LNCaP clone FGC (cell line): ENCODE measurements at regions not wholly inside any gene's neighbourhood (a gene's known extent, or its start where the extent isn't known, plus 50 kb on each side); places are given as distances from the start of the nearest gene placed in this dataset.

ENCODE experiments used
- DNase-seq: peaks from one replicate; pipeline ENCODE4 v3.0.0-alpha.2; 2011; ENCODE audit warnings: low read depth
- H3K4me3 ChIP-seq: 2 replicates; pipeline ENCODE4 v1.5.1; 2011; ENCODE audit warnings: mild to moderate bottlenecking, low read depth, low read length, control low read depth
- TF ChIP-seq, protein P1 (sequence below): IDR thresholded peaks from 2 replicates; pipeline ENCODE4 v1.5.1; 2012; ENCODE audit warnings: mild to moderate bottlenecking; ENCODE audit not compliant: control insufficient read depth, insufficient read depth; ENCODE audit errors: extremely low read depth

DNA sequence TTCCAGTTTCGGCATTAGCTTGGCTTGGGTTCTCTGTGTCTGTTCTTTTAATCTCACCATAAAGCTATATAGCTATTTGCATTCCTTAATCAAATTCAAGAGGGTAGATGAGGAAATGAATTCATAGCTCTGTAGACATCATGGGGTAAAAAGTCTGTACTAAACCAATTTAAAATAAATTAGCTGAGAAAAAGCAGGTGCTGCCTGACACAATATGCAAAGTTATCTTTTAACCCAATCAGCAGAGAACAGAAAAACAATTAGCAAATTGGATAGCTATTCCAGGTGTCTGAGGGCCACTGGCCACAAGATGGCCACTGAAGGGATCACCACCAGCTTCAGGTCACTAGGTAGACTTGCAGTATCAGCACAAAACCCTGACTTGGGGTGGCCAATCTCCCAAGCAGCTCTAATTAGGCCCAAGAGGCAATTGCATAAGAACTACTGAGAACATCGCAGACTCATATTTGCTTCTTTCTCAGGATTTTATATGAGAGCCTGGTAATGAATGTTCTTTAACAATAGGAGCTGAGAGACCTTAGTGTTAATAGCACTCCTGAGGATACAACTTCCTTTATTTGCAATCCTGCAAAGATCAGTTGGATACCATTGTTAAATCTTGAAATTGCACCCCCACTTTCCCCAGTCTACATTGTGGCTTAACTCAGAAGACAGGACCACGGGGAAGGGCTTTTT is 494.3 kb downstream of the PDCD6IP start:
- DNase-seq, result no peak
- H3K4me3 ChIP-seq, result no peak overlapping the region
- TF ChIP-seq, protein P1, sequence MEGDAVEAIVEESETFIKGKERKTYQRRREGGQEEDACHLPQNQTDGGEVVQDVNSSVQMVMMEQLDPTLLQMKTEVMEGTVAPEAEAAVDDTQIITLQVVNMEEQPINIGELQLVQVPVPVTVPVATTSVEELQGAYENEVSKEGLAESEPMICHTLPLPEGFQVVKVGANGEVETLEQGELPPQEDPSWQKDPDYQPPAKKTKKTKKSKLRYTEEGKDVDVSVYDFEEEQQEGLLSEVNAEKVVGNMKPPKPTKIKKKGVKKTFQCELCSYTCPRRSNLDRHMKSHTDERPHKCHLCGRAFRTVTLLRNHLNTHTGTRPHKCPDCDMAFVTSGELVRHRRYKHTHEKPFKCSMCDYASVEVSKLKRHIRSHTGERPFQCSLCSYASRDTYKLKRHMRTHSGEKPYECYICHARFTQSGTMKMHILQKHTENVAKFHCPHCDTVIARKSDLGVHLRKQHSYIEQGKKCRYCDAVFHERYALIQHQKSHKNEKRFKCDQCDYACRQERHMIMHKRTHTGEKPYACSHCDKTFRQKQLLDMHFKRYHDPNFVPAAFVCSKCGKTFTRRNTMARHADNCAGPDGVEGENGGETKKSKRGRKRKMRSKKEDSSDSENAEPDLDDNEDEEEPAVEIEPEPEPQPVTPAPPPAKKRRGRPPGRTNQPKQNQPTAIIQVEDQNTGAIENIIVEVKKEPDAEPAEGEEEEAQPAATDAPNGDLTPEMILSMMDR, result no peak

- TF ChIP-seq, protein P1, result no peak
- DNase-seq, result no peak
- H3K4me3 ChIP-seq, result no peak overlapping the region
These were observed 495.8 kb downstream of the PDCD6IP start for GRCh38 chr3:34294240-34294639.

- TF ChIP-seq, protein P1, result no peak
- H3K4me3 ChIP-seq, result no peak overlapping the region
- no peak for DNase-seq
These were observed 498.4 kb downstream of the PDCD6IP start for GRCh38 chr3:34296796-34297195.

DNA sequence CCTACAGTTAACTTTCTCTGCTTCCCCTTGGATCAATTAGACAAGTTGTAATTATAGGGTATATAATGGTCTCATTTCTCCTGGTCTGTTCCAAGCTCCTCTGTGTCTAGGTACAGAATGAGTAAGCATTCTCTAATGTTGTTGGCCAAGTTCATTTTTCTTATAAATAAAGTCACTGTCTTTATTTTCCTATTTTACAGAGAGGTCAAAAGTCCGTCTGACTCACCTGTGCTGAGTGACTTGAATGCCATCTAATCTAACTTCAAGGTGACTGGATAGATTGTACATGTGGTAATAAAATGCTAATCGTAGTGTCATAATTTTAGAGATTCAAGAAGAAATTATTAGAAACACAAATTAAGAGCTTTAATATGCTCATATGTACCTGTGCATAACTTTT is 500.2 kb downstream of the PDCD6IP start:
- no peak overlapping the region for H3K4me3 ChIP-seq
- DNase-seq, result no peak
- TF ChIP-seq, protein P1, result no peak

GRCh38 chr3:34300621-34301020 is 502.2 kb downstream of the PDCD6IP start:
- no peak for DNase-seq
- H3K4me3 ChIP-seq, result no peak overlapping the region
- TF ChIP-seq, protein P1, result no peak

GRCh38 chr3:34301313-34301712 is 502.9 kb downstream of the PDCD6IP start:
- no peak overlapping the region for H3K4me3 ChIP-seq
- TF ChIP-seq, protein P1, result no peak
- no peak for DNase-seq

GRCh38 chr3:34305266-34305665 is 506.8 kb downstream of the PDCD6IP start:
- H3K4me3 ChIP-seq, result no peak overlapping the region
- TF ChIP-seq, protein P1, result no peak
- no peak for DNase-seq
